ENCODE measurements at regions not wholly inside any gene's neighbourhood (a gene's known extent, or its start where the extent isn't known, plus 50 kb on each side); places are given as distances from the start of the nearest gene placed in this dataset.

DNA sequence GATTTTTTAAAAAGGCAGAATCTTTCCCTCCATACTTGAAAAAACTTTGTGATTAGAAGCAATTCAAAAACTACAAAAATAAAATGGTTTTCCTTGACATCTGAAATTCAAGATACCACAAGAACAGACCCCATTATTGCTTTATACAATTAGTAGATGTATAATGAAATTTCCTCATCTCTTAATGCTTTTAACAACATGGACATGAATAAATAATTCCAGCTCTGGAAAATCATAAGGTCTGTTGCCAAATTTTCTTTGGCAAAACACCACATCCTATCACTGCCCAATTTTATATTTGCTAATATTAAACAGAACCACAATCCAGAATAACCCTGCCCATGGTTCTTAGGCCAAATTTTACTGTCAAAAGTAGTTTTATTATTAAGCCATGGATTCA is 1543.6 kb upstream of the MIR17HG start:
- Mint-ChIP-seq H3K36me3 (ENCODE audit: low read depth) (no peaks in the 10 kb centered on the region), H3K27me3 (ENCODE audit: insufficient read depth, low read depth, poor library complexity) (no peaks in the 10 kb centered on the region), H3K9me3 (no peaks in the 10 kb centered on the region), H3K4me1 (no peaks in the 10 kb centered on the region), H3K27ac (no peak overlapping the region), H3K4me3 (no peak overlapping the region)
- H3K79me2 ChIP-seq (replicated peaks; ENCODE audit: insufficient read depth) = no peaks in the 10 kb centered on the region
- no peak overlapping the region for H2AFZ ChIP-seq
- no peaks in the 10 kb centered on the region for H4K20me1 ChIP-seq (replicated peaks; ENCODE audit: insufficient read depth)
- no peak overlapping the region for H3K27ac ChIP-seq (ENCODE audit: low read depth)
- H3F3A ChIP-seq (replicated peaks; ENCODE audit: low read depth) = no peaks in the 10 kb centered on the region
- H3K4me1 ChIP-seq (ENCODE audit: insufficient read depth) = no peaks in the 10 kb centered on the region
- H3K9me2 ChIP-seq (ENCODE audit: insufficient read depth) = no peaks in the 10 kb centered on the region
- H3K36me3 ChIP-seq (ENCODE audit: insufficient read depth) = no peaks in the 10 kb centered on the region
- H3K4me3 ChIP-seq = no peak overlapping the region
- DNase-seq (ENCODE audit: low spot score) (no peak), ATAC-seq (no peak)
- H3K27me3 ChIP-seq (ENCODE audit: insufficient read depth) = no peaks in the 10 kb centered on the region
- TF ChIP-seq, protein P1, sequence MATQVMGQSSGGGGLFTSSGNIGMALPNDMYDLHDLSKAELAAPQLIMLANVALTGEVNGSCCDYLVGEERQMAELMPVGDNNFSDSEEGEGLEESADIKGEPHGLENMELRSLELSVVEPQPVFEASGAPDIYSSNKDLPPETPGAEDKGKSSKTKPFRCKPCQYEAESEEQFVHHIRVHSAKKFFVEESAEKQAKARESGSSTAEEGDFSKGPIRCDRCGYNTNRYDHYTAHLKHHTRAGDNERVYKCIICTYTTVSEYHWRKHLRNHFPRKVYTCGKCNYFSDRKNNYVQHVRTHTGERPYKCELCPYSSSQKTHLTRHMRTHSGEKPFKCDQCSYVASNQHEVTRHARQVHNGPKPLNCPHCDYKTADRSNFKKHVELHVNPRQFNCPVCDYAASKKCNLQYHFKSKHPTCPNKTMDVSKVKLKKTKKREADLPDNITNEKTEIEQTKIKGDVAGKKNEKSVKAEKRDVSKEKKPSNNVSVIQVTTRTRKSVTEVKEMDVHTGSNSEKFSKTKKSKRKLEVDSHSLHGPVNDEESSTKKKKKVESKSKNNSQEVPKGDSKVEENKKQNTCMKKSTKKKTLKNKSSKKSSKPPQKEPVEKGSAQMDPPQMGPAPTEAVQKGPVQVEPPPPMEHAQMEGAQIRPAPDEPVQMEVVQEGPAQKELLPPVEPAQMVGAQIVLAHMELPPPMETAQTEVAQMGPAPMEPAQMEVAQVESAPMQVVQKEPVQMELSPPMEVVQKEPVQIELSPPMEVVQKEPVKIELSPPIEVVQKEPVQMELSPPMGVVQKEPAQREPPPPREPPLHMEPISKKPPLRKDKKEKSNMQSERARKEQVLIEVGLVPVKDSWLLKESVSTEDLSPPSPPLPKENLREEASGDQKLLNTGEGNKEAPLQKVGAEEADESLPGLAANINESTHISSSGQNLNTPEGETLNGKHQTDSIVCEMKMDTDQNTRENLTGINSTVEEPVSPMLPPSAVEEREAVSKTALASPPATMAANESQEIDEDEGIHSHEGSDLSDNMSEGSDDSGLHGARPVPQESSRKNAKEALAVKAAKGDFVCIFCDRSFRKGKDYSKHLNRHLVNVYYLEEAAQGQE (IDR thresholded peaks at IDR 0.05; ENCODE audit: unreplicated experiment) = no peak
- TF ChIP-seq CREB1 (CRISPR knock-in tag; IDR thresholded peaks at IDR 0.05; ENCODE audit: low read depth) = no peak
- TF ChIP-seq, protein P2, sequence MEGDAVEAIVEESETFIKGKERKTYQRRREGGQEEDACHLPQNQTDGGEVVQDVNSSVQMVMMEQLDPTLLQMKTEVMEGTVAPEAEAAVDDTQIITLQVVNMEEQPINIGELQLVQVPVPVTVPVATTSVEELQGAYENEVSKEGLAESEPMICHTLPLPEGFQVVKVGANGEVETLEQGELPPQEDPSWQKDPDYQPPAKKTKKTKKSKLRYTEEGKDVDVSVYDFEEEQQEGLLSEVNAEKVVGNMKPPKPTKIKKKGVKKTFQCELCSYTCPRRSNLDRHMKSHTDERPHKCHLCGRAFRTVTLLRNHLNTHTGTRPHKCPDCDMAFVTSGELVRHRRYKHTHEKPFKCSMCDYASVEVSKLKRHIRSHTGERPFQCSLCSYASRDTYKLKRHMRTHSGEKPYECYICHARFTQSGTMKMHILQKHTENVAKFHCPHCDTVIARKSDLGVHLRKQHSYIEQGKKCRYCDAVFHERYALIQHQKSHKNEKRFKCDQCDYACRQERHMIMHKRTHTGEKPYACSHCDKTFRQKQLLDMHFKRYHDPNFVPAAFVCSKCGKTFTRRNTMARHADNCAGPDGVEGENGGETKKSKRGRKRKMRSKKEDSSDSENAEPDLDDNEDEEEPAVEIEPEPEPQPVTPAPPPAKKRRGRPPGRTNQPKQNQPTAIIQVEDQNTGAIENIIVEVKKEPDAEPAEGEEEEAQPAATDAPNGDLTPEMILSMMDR (conservative IDR thresholded peaks at IDR 0.05; ENCODE audit: low read depth in 2 of 2) = no peak
- TF ChIP-seq, protein P3, sequence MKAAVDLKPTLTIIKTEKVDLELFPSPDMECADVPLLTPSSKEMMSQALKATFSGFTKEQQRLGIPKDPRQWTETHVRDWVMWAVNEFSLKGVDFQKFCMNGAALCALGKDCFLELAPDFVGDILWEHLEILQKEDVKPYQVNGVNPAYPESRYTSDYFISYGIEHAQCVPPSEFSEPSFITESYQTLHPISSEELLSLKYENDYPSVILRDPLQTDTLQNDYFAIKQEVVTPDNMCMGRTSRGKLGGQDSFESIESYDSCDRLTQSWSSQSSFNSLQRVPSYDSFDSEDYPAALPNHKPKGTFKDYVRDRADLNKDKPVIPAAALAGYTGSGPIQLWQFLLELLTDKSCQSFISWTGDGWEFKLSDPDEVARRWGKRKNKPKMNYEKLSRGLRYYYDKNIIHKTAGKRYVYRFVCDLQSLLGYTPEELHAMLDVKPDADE (IDR thresholded peaks at IDR 0.05) = no peak
- no peak for TF ChIP-seq EZH2 (IDR thresholded peaks at IDR 0.05; ENCODE audit: low read depth, unreplicated experiment)
- TF ChIP-seq EZH2phosphoT487 (IDR thresholded peaks at IDR 0.05; ENCODE audit: unreplicated experiment) = no peak
- TF ChIP-seq, protein P4, sequence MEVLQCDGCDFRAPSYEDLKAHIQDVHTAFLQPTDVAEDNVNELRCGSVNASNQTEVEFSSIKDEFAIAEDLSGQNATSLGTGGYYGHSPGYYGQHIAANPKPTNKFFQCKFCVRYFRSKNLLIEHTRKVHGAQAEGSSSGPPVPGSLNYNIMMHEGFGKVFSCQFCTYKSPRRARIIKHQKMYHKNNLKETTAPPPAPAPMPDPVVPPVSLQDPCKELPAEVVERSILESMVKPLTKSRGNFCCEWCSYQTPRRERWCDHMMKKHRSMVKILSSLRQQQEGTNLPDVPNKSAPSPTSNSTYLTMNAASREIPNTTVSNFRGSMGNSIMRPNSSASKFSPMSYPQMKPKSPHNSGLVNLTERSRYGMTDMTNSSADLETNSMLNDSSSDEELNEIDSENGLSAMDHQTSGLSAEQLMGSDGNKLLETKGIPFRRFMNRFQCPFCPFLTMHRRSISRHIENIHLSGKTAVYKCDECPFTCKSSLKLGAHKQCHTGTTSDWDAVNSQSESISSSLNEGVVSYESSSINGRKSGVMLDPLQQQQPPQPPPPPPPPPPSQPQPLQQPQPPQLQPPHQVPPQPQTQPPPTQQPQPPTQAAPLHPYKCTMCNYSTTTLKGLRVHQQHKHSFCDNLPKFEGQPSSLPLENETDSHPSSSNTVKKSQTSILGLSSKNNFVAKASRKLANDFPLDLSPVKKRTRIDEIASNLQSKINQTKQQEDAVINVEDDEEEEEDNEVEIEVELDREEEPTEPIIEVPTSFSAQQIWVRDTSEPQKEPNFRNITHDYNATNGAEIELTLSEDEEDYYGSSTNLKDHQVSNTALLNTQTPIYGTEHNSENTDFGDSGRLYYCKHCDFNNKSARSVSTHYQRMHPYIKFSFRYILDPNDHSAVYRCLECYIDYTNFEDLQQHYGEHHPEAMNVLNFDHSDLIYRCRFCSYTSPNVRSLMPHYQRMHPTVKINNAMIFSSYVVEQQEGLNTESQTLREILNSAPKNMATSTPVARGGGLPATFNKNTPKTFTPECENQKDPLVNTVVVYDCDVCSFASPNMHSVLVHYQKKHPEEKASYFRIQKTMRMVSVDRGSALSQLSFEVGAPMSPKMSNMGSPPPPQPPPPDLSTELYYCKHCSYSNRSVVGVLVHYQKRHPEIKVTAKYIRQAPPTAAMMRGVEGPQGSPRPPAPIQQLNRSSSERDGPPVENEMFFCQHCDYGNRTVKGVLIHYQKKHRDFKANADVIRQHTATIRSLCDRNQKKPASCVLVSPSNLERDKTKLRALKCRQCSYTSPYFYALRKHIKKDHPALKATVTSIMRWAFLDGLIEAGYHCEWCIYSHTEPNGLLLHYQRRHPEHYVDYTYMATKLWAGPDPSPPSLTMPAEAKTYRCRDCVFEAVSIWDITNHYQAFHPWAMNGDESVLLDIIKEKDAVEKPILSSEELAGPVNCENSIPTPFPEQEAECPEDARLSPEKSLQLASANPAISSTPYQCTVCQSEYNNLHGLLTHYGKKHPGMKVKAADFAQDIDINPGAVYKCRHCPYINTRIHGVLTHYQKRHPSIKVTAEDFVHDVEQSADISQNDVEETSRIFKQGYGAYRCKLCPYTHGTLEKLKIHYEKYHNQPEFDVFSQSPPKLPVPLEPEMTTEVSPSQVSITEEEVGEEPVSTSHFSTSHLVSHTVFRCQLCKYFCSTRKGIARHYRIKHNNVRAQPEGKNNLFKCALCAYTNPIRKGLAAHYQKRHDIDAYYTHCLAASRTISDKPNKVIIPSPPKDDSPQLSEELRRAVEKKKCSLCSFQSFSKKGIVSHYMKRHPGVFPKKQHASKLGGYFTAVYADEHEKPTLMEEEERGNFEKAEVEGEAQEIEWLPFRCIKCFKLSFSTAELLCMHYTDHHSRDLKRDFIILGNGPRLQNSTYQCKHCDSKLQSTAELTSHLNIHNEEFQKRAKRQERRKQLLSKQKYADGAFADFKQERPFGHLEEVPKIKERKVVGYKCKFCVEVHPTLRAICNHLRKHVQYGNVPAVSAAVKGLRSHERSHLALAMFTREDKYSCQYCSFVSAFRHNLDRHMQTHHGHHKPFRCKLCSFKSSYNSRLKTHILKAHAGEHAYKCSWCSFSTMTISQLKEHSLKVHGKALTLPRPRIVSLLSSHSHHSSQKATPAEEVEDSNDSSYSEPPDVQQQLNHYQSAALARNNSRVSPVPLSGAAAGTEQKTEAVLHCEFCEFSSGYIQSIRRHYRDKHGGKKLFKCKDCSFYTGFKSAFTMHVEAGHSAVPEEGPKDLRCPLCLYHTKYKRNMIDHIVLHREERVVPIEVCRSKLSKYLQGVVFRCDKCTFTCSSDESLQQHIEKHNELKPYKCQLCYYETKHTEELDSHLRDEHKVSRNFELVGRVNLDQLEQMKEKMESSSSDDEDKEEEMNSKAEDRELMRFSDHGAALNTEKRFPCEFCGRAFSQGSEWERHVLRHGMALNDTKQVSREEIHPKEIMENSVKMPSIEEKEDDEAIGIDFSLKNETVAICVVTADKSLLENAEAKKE (CRISPR knock-in tag; IDR thresholded peaks at IDR 0.05) = no peak
- TF ChIP-seq ZNF331 (CRISPR knock-in tag; IDR thresholded peaks at IDR 0.05; ENCODE audit: low read depth) = no peak
- no peak overlapping the region for H3K4me2 ChIP-seq

Data from GM23338 (cell line).